GM12875 (cell line): ENCODE measurements at regions not wholly inside any gene's neighbourhood (a gene's known extent, or its start where the extent isn't known, plus 50 kb on each side); places are given as distances from the start of the nearest gene placed in this dataset.

ENCODE experiments used
- H3K4me3 ChIP-seq: one replicate; pipeline ENCODE4 v1.5.1; 2011; ENCODE audit warnings: low read depth, low read length, control low read depth
- CTCF ChIP-seq: IDR thresholded peaks from 2 replicates; pipeline ENCODE4 v1.5.1; 2011; ENCODE audit warnings: low read depth, mild to moderate bottlenecking, control low read depth, inconsistent platforms, low read length, moderate library complexity, borderline replicate concordance; ENCODE audit not compliant: insufficient read depth

- no peak for TF ChIP-seq CTCF
- no peak overlapping the region for H3K4me3 ChIP-seq
Observed at GRCh38 chr12:77354766-77355362, 289.5 kb upstream of the E2F7 start.

DNA sequence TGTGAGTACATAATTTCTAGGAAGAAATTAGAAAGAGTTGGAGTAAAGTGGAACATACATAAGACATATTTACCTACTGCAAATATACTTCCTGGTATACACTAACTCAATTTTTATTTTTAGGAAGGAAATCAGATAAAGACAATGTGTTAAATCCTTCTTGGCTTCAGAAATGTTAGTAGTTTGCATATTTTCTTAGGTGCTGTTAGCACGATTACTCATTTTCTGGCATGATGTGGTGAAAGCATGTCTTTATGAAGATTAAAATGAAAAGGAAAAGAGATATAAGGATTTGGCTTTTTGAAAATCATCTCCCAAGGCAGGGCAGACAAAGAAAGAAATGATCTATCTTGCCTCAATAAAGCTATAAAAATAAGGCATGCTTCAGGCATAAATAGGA lies 287.6 kb upstream of the E2F7 start:
- H3K4me3 ChIP-seq = no peak overlapping the region
- no peak for TF ChIP-seq CTCF

- no peak for TF ChIP-seq CTCF
- no peak overlapping the region for H3K4me3 ChIP-seq
Observed at GRCh38 chr12:77351860-77352259, 286.5 kb upstream of the E2F7 start.

DNA sequence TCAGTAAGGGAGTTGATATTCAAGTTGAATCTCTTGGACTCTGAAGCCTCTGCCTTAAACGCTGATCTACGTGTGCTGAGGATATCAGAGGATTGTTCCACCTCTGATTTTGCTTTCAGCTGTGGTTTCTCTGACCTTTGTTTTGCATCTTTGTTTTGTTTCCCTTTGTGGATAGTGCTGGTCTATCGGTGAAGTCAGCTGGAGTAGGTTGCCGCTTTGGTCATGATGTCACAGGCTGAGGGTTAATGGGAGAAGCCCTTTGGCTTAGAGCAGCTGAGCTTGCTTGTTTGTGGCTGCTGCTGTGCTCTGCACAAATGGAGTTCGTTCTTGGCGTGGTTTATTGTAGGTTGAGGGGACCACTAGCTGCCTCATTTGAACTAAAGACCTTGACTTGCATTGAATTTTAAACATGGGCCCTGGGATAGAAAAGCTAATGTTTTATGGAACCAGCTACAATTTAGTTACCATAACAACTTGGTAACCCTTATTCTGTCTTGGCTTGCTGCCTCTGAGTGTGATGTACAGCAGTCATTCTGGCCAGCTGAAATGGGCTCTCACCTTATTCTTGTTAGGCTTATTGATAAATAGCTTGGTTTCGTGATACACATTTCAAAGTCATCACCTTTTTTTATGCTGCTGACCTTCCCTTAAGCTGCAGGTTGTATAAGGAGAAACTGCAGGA lies 284.5 kb upstream of the E2F7 start:
- no peak overlapping the region for H3K4me3 ChIP-seq
- no peak for TF ChIP-seq CTCF

- no peak overlapping the region for H3K4me3 ChIP-seq
- TF ChIP-seq CTCF = no peak
Observed at GRCh38 chr12:77347017-77347416, 281.6 kb upstream of the E2F7 start.

GRCh38 chr12:77345336-77345735 lies 280.0 kb upstream of the E2F7 start:
- no peak for TF ChIP-seq CTCF

DNA sequence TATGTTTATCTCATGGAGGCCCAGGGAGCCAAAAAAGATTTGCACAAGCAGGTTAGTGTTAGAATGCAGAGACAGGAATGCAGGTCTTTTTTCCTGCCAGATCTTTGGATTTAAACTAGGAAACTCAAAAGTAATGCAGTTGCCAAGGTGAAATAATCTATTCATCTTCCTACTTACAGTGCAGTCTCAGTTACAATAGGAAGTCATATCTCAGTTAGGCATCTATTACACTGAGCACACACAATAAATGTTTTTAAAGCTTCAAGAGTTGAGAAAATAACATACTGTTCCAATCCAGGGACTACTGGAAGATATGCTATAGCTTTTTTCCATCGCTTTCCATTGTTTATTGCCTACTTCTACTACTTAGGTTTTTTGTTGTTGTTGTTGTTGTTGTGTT lies 279.3 kb upstream of the E2F7 start:
- TF ChIP-seq CTCF = no peak
- no peak overlapping the region for H3K4me3 ChIP-seq

More at GRCh38 chr12:77345336-77345735, 280.0 kb upstream of the E2F7 start:
- no peak overlapping the region for H3K4me3 ChIP-seq
